ENCODE measurements at regions not wholly inside any gene's neighbourhood (a gene's known extent, or its start where the extent isn't known, plus 50 kb on each side); places are given as distances from the start of the nearest gene placed in this dataset.

GRCh38 chr6:148200293-148200692 is 142.3 kb upstream of the SASH1 start:
- Histone ChIP-seq H3K4me3 (ENCODE audit: low read length) (no peak overlapping the region), H3K4me1 (ENCODE audit: control insufficient read depth, insufficient read depth, low read length) (peaks cover 18% of the 10 kb centered on the region), H3K36me3 (ENCODE audit: insufficient read depth, low read length) (no peaks in the 10 kb centered on the region), H3K4me2 (ENCODE audit: low read length) (no peak overlapping the region), H3K27me3 (ENCODE audit: control insufficient read depth, insufficient read depth, low read length) (no peaks in the 10 kb centered on the region), H3K9ac (ENCODE audit: low read depth, low read length) (no peak overlapping the region), H3K9me3 (replicated peaks; ENCODE audit: low read length) (no peaks in the 10 kb centered on the region)

- H3K27me3 ChIP-seq (ENCODE audit: control insufficient read depth, insufficient read depth, low read length): no peaks in the 10 kb centered on the region
- no peak overlapping the region for H3K9ac ChIP-seq (ENCODE audit: low read depth, low read length)
Observed at GRCh38 chr6:148200781-148201180, 141.9 kb upstream of the SASH1 start.

GRCh38 chr6:148203281-148203925 is 139.2 kb upstream of the SASH1 start:
- peaks cover 18% of the 10 kb centered on the region for H3K4me1 ChIP-seq (ENCODE audit: control insufficient read depth, insufficient read depth, low read length)
- peak overlapping the region; percentile 28 for H3K9ac ChIP-seq (ENCODE audit: low read depth, low read length)
- no peaks in the 10 kb centered on the region for H3K27me3 ChIP-seq (ENCODE audit: control insufficient read depth, insufficient read depth, low read length)

More at GRCh38 chr6:148200781-148201180, 141.9 kb upstream of the SASH1 start:
- Histone ChIP-seq H3K4me2 (ENCODE audit: low read length) (no peak overlapping the region), H3K36me3 (ENCODE audit: insufficient read depth, low read length) (no peaks in the 10 kb centered on the region), H3K9me3 (replicated peaks; ENCODE audit: low read length) (no peaks in the 10 kb centered on the region), H3K4me1 (ENCODE audit: control insufficient read depth, insufficient read depth, low read length) (peaks cover 18% of the 10 kb centered on the region), H3K4me3 (ENCODE audit: low read length) (no peak overlapping the region)

GRCh38 chr6:148203970-148204369 is 138.7 kb upstream of the SASH1 start:
- Histone ChIP-seq H3K4me1 (ENCODE audit: control insufficient read depth, insufficient read depth, low read length) (peaks cover 18% of the 10 kb centered on the region), H3K4me2 (ENCODE audit: low read length) (peak overlapping the region; percentile 69), H3K9me3 (replicated peaks; ENCODE audit: low read length) (no peaks in the 10 kb centered on the region), H3K4me3 (ENCODE audit: low read length) (peak overlapping the region; percentile 23), H3K36me3 (ENCODE audit: insufficient read depth, low read length) (no peaks in the 10 kb centered on the region), H3K9ac (ENCODE audit: low read depth, low read length) (peak overlapping the region; percentile 28), H3K27me3 (ENCODE audit: control insufficient read depth, insufficient read depth, low read length) (no peaks in the 10 kb centered on the region)

More at GRCh38 chr6:148203281-148203925, 139.2 kb upstream of the SASH1 start:
- Histone ChIP-seq H3K4me3 (ENCODE audit: low read length) (peak overlapping the region; percentile 23), H3K36me3 (ENCODE audit: insufficient read depth, low read length) (no peaks in the 10 kb centered on the region), H3K4me2 (ENCODE audit: low read length) (peak overlapping the region; percentile 69), H3K9me3 (replicated peaks; ENCODE audit: low read length) (no peaks in the 10 kb centered on the region)

- Histone ChIP-seq H3K27me3 (ENCODE audit: control insufficient read depth, insufficient read depth, low read length) (no peaks in the 10 kb centered on the region), H3K9ac (ENCODE audit: low read depth, low read length) (no peak overlapping the region), H3K4me1 (ENCODE audit: control insufficient read depth, insufficient read depth, low read length) (peaks cover 12% of the 10 kb centered on the region), H3K4me2 (ENCODE audit: low read length) (no peak overlapping the region), H3K9me3 (replicated peaks; ENCODE audit: low read length) (no peaks in the 10 kb centered on the region), H3K4me3 (ENCODE audit: low read length) (no peak overlapping the region), H3K36me3 (ENCODE audit: insufficient read depth, low read length) (no peaks in the 10 kb centered on the region)
Observed at GRCh38 chr6:148208298-148208697, 134.3 kb upstream of the SASH1 start.

GRCh38 chr6:148211777-148212324 is 130.8 kb upstream of the SASH1 start:
- Histone ChIP-seq H3K4me3 (ENCODE audit: low read length) (no peak overlapping the region), H3K9ac (ENCODE audit: low read depth, low read length) (no peak overlapping the region), H3K4me2 (ENCODE audit: low read length) (no peak overlapping the region), H3K36me3 (ENCODE audit: insufficient read depth, low read length) (no peaks in the 10 kb centered on the region), H3K9me3 (replicated peaks; ENCODE audit: low read length) (no peaks in the 10 kb centered on the region), H3K4me1 (ENCODE audit: control insufficient read depth, insufficient read depth, low read length) (peaks cover 4% of the 10 kb centered on the region), H3K27me3 (ENCODE audit: control insufficient read depth, insufficient read depth, low read length) (no peaks in the 10 kb centered on the region)

- no peak overlapping the region for H3K9ac ChIP-seq (ENCODE audit: low read depth, low read length)
- H3K4me2 ChIP-seq (ENCODE audit: low read length): no peak overlapping the region
- no peaks in the 10 kb centered on the region for H3K27me3 ChIP-seq (ENCODE audit: control insufficient read depth, insufficient read depth, low read length)
- H3K4me3 ChIP-seq (ENCODE audit: low read length): no peak overlapping the region
- H3K4me1 ChIP-seq (ENCODE audit: control insufficient read depth, insufficient read depth, low read length): peaks cover 4% of the 10 kb centered on the region
- H3K36me3 ChIP-seq (ENCODE audit: insufficient read depth, low read length): no peaks in the 10 kb centered on the region
- no peaks in the 10 kb centered on the region for H3K9me3 ChIP-seq (replicated peaks; ENCODE audit: low read length)
Observed at GRCh38 chr6:148212366-148212765, 130.3 kb upstream of the SASH1 start.

- H3K4me3 ChIP-seq (ENCODE audit: low read length): no peak overlapping the region
- no peak overlapping the region for H3K9ac ChIP-seq (ENCODE audit: low read depth, low read length)
- H3K4me2 ChIP-seq (ENCODE audit: low read length): no peak overlapping the region
- H3K4me1 ChIP-seq (ENCODE audit: control insufficient read depth, insufficient read depth, low read length): peaks cover 6% of the 10 kb centered on the region
- H3K36me3 ChIP-seq (ENCODE audit: insufficient read depth, low read length): no peaks in the 10 kb centered on the region
- H3K9me3 ChIP-seq (replicated peaks; ENCODE audit: low read length): no peaks in the 10 kb centered on the region
- H3K27me3 ChIP-seq (ENCODE audit: control insufficient read depth, insufficient read depth, low read length): no peaks in the 10 kb centered on the region
Observed at GRCh38 chr6:148213366-148213765, 129.3 kb upstream of the SASH1 start.

GRCh38 chr6:148214667-148215066 is 128.0 kb upstream of the SASH1 start:
- H3K9ac ChIP-seq (ENCODE audit: low read depth, low read length): no peak overlapping the region
- no peak overlapping the region for H3K4me3 ChIP-seq (ENCODE audit: low read length)
- H3K27me3 ChIP-seq (ENCODE audit: control insufficient read depth, insufficient read depth, low read length): no peaks in the 10 kb centered on the region
- H3K4me2 ChIP-seq (ENCODE audit: low read length): no peak overlapping the region
- no peaks in the 10 kb centered on the region for H3K36me3 ChIP-seq (ENCODE audit: insufficient read depth, low read length)
- H3K4me1 ChIP-seq (ENCODE audit: control insufficient read depth, insufficient read depth, low read length): peaks cover 11% of the 10 kb centered on the region
- no peaks in the 10 kb centered on the region for H3K9me3 ChIP-seq (replicated peaks; ENCODE audit: low read length)

GRCh38 chr6:148217051-148217450 is 125.6 kb upstream of the SASH1 start:
- H3K9me3 ChIP-seq (replicated peaks; ENCODE audit: low read length): no peaks in the 10 kb centered on the region
- H3K9ac ChIP-seq (ENCODE audit: low read depth, low read length): no peak overlapping the region
- H3K4me2 ChIP-seq (ENCODE audit: low read length): no peak overlapping the region
- no peak overlapping the region for H3K4me3 ChIP-seq (ENCODE audit: low read length)
- peaks cover 20% of the 10 kb centered on the region for H3K4me1 ChIP-seq (ENCODE audit: control insufficient read depth, insufficient read depth, low read length)
- H3K27me3 ChIP-seq (ENCODE audit: control insufficient read depth, insufficient read depth, low read length): no peaks in the 10 kb centered on the region
- no peaks in the 10 kb centered on the region for H3K36me3 ChIP-seq (ENCODE audit: insufficient read depth, low read length)

GRCh38 chr6:148217921-148218320 is 124.7 kb upstream of the SASH1 start:
- H3K9me3 ChIP-seq (replicated peaks; ENCODE audit: low read length): no peaks in the 10 kb centered on the region
- H3K36me3 ChIP-seq (ENCODE audit: insufficient read depth, low read length): no peaks in the 10 kb centered on the region
- H3K9ac ChIP-seq (ENCODE audit: low read depth, low read length): no peak overlapping the region
- no peak overlapping the region for H3K4me2 ChIP-seq (ENCODE audit: low read length)
- H3K27me3 ChIP-seq (ENCODE audit: control insufficient read depth, insufficient read depth, low read length): no peaks in the 10 kb centered on the region
- H3K4me1 ChIP-seq (ENCODE audit: control insufficient read depth, insufficient read depth, low read length): peaks cover 29% of the 10 kb centered on the region
- H3K4me3 ChIP-seq (ENCODE audit: low read length): no peak overlapping the region
